T47D (cell line): ENCODE measurements at regions not wholly inside any gene's neighbourhood (a gene's known extent, or its start where the extent isn't known, plus 50 kb on each side); places are given as distances from the start of the nearest gene placed in this dataset.

Experiments used
- DNase-seq, 2 experiments: peaks; one replicate each; pipeline versions ENCODE4 v3.0.0 to v3.0.0-alpha.2; 2011 to 2012; ENCODE audit warnings: low read depth in 1 of 2, low spot score in 1 of 2
- JUND ChIP-seq: IDR thresholded peaks from 2 replicates; pipeline ENCODE4 v1.6.1; 2012; ENCODE audit warnings: low read depth
- in situ Hi-C: cut with HindIII; loops from 2 replicates; pipeline ENCODE4 v1.10.0; 2016; ENCODE audit warnings: low sequenced_read_pairs, low pct_unique_long_range_greater_than_20kb

- TF ChIP-seq JUND, result no peak
- in situ Hi-C loops, result no loop called here
- no peak for DNase-seq
Observed at GRCh38 chr7:17472518-17472917, 174.1 kb downstream of the AHR start.

GRCh38 chr7:17472939-17473338 lies 174.5 kb downstream of the AHR start:
- no peak for TF ChIP-seq JUND
- in situ Hi-C loops, result no loop called here
- no peak for DNase-seq

- TF ChIP-seq JUND, result no peak
- in situ Hi-C loops, result no loop called here
- DNase-seq, result peak in 1 of 2 experiments; percentile 19
Observed at GRCh38 chr7:17474724-17475344, 176.4 kb downstream of the AHR start.

- DNase-seq, result no peak
- in situ Hi-C loops, result no loop called here
- no peak for TF ChIP-seq JUND
Observed at GRCh38 chr7:17477182-17477581, 178.7 kb downstream of the AHR start.

- no peak for DNase-seq
- in situ Hi-C loops, result no loop called here
- TF ChIP-seq JUND, result no peak
Observed at GRCh38 chr7:17481118-17481517, 182.7 kb downstream of the AHR start.

- in situ Hi-C loops, result no loop called here
Observed at GRCh38 chr7:17485368-17485767, 186.9 kb downstream of the AHR start.

GRCh38 chr7:17485904-17486303 lies 187.5 kb downstream of the AHR start:
- in situ Hi-C loops, result no loop called here
- no peak for TF ChIP-seq JUND

More at GRCh38 chr7:17485368-17485767, 186.9 kb downstream of the AHR start:
- no peak for DNase-seq
- no peak for TF ChIP-seq JUND

GRCh38 chr7:17486835-17487234 lies 188.4 kb downstream of the AHR start:
- DNase-seq, result no peak
- no peak for TF ChIP-seq JUND
- in situ Hi-C loops, result no loop called here

More at GRCh38 chr7:17485904-17486303, 187.5 kb downstream of the AHR start:
- DNase-seq, result no peak

- no peak for DNase-seq
- TF ChIP-seq JUND, result no peak
- in situ Hi-C loops, result no loop called here
Observed at GRCh38 chr7:17487343-17487742, 188.9 kb downstream of the AHR start.

GRCh38 chr7:17488829-17489228 lies 190.4 kb downstream of the AHR start:
- no peak for TF ChIP-seq JUND
- DNase-seq, result no peak
- in situ Hi-C loops, result no loop called here

- DNase-seq, result peak in 1 of 2 experiments; percentile 76
- in situ Hi-C loops, result no loop called here
- no peak for TF ChIP-seq JUND
Observed at GRCh38 chr7:17489961-17490360, 191.5 kb downstream of the AHR start.

- no peak for TF ChIP-seq JUND
- in situ Hi-C loops, result no loop called here
- no peak for DNase-seq
Observed at GRCh38 chr7:17490825-17491224, 192.4 kb downstream of the AHR start.

GRCh38 chr7:17492437-17492836 lies 194.0 kb downstream of the AHR start:
- TF ChIP-seq JUND, result no peak
- peak in 1 of 2 experiments; percentile 37 for DNase-seq
- in situ Hi-C loops, result no loop called here

GRCh38 chr7:17493446-17493845 lies 195.0 kb downstream of the AHR start:
- no peak for DNase-seq
- TF ChIP-seq JUND, result no peak
- in situ Hi-C loops, result no loop called here
